H9 (cell line): ENCODE measurements at regions not wholly inside any gene's neighbourhood (a gene's known extent, or its start where the extent isn't known, plus 50 kb on each side); places are given as distances from the start of the nearest gene placed in this dataset.

Experiments
- DNase-seq: peaks from one replicate; pipeline ENCODE4 v3.0.0-alpha.2; 2017
- H2AFZ ChIP-seq: one replicate; pipeline ENCODE4 v1.6.1; 2013; ENCODE audit warnings: mild to moderate bottlenecking, low read length, control low read depth, moderate library complexity
- H2AK5ac ChIP-seq: 2 replicates; pipeline ENCODE4 v1.6.1; 2013; ENCODE audit warnings: low read length, control low read depth, mixed read lengths; ENCODE audit not compliant: insufficient read length
- H2BK120ac ChIP-seq: one replicate; pipeline ENCODE4 v1.6.1; 2013; ENCODE audit warnings: low read depth, mild to moderate bottlenecking, low read length, control low read depth, inconsistent platforms; ENCODE audit not compliant: poor library complexity, severe bottlenecking
- H2BK12ac ChIP-seq: 2 replicates; pipeline ENCODE4 v1.6.1; 2013; ENCODE audit warnings: low read length, control low read depth, mixed read lengths, low read depth; ENCODE audit not compliant: insufficient read length
- H2BK15ac ChIP-seq: 2 replicates; pipeline ENCODE4 v1.6.1; 2013; ENCODE audit warnings: low read depth, low read length, control low read depth
- H2BK20ac ChIP-seq: one replicate; pipeline ENCODE4 v1.6.1; 2013; ENCODE audit warnings: low read depth, mild to moderate bottlenecking, low read length, control low read depth, inconsistent platforms; ENCODE audit not compliant: poor library complexity, severe bottlenecking
- H2BK5ac ChIP-seq: 2 replicates; pipeline ENCODE4 v1.6.1; 2013; ENCODE audit warnings: low read length, control low read depth, mixed read lengths; ENCODE audit not compliant: insufficient read length
- H3K14ac ChIP-seq: 2 replicates; pipeline ENCODE4 v1.6.1; 2013; ENCODE audit warnings: low read length, control low read depth; ENCODE audit not compliant: insufficient read depth
- H3K18ac ChIP-seq: 2 replicates; pipeline ENCODE4 v1.6.1; 2013; ENCODE audit warnings: low read depth, mild to moderate bottlenecking, mixed read lengths, low read length, control low read depth; ENCODE audit not compliant: insufficient read length
- H3K23ac ChIP-seq: 2 replicates; pipeline ENCODE4 v1.6.1; 2013; ENCODE audit warnings: low read length, control low read depth, mixed read lengths, low read depth; ENCODE audit not compliant: insufficient read length
- H3K23me2 ChIP-seq: 2 replicates; pipeline ENCODE4 v1.6.1; 2013; ENCODE audit warnings: low read depth, mild to moderate bottlenecking, mixed read lengths, low read length, control low read depth; ENCODE audit not compliant: insufficient read length, poor library complexity, severe bottlenecking
- H3K27ac ChIP-seq: 2 replicates; pipeline ENCODE4 v1.5.1; 2013; ENCODE audit warnings: low read length, control low read depth, mixed read lengths, low read depth; ENCODE audit not compliant: insufficient read length
- H3K27me3 ChIP-seq: 2 replicates; pipeline ENCODE4 v1.6.1; 2013; ENCODE audit warnings: low read length, control low read depth, inconsistent platforms; ENCODE audit not compliant: insufficient read depth
- H3K4ac ChIP-seq: 2 replicates; pipeline ENCODE4 v1.6.1; 2013; ENCODE audit warnings: low read depth, mild to moderate bottlenecking, control low read depth, inconsistent platforms, low read length, moderate library complexity
- H3K4me1 ChIP-seq: 2 replicates; pipeline ENCODE4 v1.6.1; 2013; ENCODE audit warnings: low read length, control low read depth, inconsistent platforms; ENCODE audit not compliant: insufficient read depth
- H3K4me2 ChIP-seq: 2 replicates; pipeline ENCODE4 v1.6.1; 2013; ENCODE audit warnings: low read length, control low read depth, mixed read lengths; ENCODE audit not compliant: insufficient read length, insufficient read depth
- H3K56ac ChIP-seq: 2 replicates; pipeline ENCODE4 v1.6.1; 2013; ENCODE audit warnings: low read depth, mild to moderate bottlenecking, mixed read lengths, low read length, control low read depth; ENCODE audit not compliant: insufficient read length
- H3K79me1 ChIP-seq: 2 replicates; pipeline ENCODE4 v1.6.1; 2013; ENCODE audit warnings: low read depth, mild to moderate bottlenecking, moderate library complexity, low read length, control low read depth, inconsistent platforms; ENCODE audit not compliant: insufficient read depth, poor library complexity, severe bottlenecking
- H3K79me2 ChIP-seq: 2 replicates; pipeline ENCODE4 v1.6.1; 2013; ENCODE audit warnings: low read length, control low read depth, inconsistent platforms; ENCODE audit not compliant: insufficient read depth
- H3K9ac ChIP-seq: 2 replicates; pipeline ENCODE4 v1.6.1; 2013; ENCODE audit warnings: low read length, control low read depth, mixed read lengths; ENCODE audit not compliant: insufficient read length; ENCODE audit errors: extremely low read depth
- H3K9me3 ChIP-seq: one replicate; pipeline ENCODE4 v1.6.1; 2013; ENCODE audit warnings: low read depth, low read length, inconsistent platforms; ENCODE audit not compliant: control insufficient read depth
- H3T11ph ChIP-seq: one replicate; pipeline ENCODE4 v1.6.1; 2013; ENCODE audit warnings: mild to moderate bottlenecking, low read length, control low read depth, inconsistent platforms
- H4K20me1 ChIP-seq: one replicate; pipeline ENCODE4 v1.6.1; 2013; ENCODE audit not compliant: control insufficient read depth, insufficient read length, insufficient read depth
- H4K5ac ChIP-seq: 2 replicates; pipeline ENCODE4 v1.6.1; 2013; ENCODE audit warnings: low read depth, mild to moderate bottlenecking, mixed read lengths, low read length, control low read depth; ENCODE audit not compliant: insufficient read length
- H4K8ac ChIP-seq: replicated peaks from 2 replicates; pipeline ENCODE4 v1.6.1; 2013; ENCODE audit warnings: low read length, control low read depth, mixed read lengths, low read depth; ENCODE audit not compliant: insufficient read length
- H4K91ac ChIP-seq: 2 replicates; pipeline ENCODE4 v1.6.1; 2013; ENCODE audit warnings: low read depth, mild to moderate bottlenecking, moderate library complexity, mixed read lengths, low read length, control low read depth; ENCODE audit not compliant: insufficient read length
- H3K27ac Mint-ChIP-seq, 3 experiments: 2 replicates in 2 of 3; 3 replicates in 1 of 3; pipeline ENCODE4 v1.8.0; 2020 to 2021; ENCODE audit warnings: mixed read lengths in 3 of 3, mild to moderate bottlenecking in 1 of 3, moderate library complexity in 1 of 3
- H3K27me3 Mint-ChIP-seq: 2 replicates; pipeline ENCODE4 v1.8.0; 2021; ENCODE audit warnings: low read depth, mild to moderate bottlenecking, moderate library complexity, mixed read lengths
- H3K36me3 Mint-ChIP-seq, 3 experiments: 2 replicates in 2 of 3; 3 replicates in 1 of 3; pipeline ENCODE4 v1.8.0; 2020 to 2021; ENCODE audit warnings: low read depth in 3 of 3, mixed read lengths in 3 of 3; ENCODE audit not compliant: insufficient read depth in 1 of 3
- H3K4me1 Mint-ChIP-seq, 2 experiments: 2 replicates each; pipeline ENCODE4 v1.8.0; 2020; ENCODE audit warnings: mixed read lengths in 2 of 2
- H3K4me3 Mint-ChIP-seq, 2 experiments: 2 replicates in 1 of 2; 3 replicates in 1 of 2; pipeline ENCODE4 v1.8.0; 2020 to 2021; ENCODE audit warnings: mild to moderate bottlenecking in 2 of 2, mixed read lengths in 2 of 2, moderate library complexity in 1 of 2
- H3K9me3 Mint-ChIP-seq, 2 experiments: 2 replicates in 1 of 2; 3 replicates in 1 of 2; pipeline ENCODE4 v1.8.0; 2020; ENCODE audit warnings: mild to moderate bottlenecking in 2 of 2, mixed read lengths in 2 of 2, moderate library complexity in 1 of 2
- CTCF ChIP-seq: fragments of 200-600 bp; sonication (generic); conservative IDR thresholded peaks from 3 replicates; pipeline ENCODE4 v1.8.0; 2021; ENCODE audit warnings: antibody characterized with exemption, mild to moderate bottlenecking

GRCh38 chrX:21126661-21127060, 247.6 kb upstream of the CNKSR2 start:
- no peak overlapping the region for H3K14ac ChIP-seq
- no peak overlapping the region for H2AFZ ChIP-seq
- H2BK120ac ChIP-seq: no peak overlapping the region
- Mint-ChIP-seq H3K27me3 (no peaks in the 10 kb centered on the region), H3K27ac (no peak overlapping the region), H3K4me1 (peaks cover 11 to 20% of the 10 kb centered on the region in 2 experiments), H3K9me3 (peaks cover 15 to 33% of the 10 kb centered on the region in 2 experiments), H3K4me3 (no peak overlapping the region), H3K36me3 (peaks cover 4 to 25% (median 7%) of the 10 kb centered on the region in 3 experiments)
- no peak overlapping the region for H2BK12ac ChIP-seq
- H3K79me2 ChIP-seq: no peaks in the 10 kb centered on the region
- H3K9ac ChIP-seq: no peak overlapping the region
- no peaks in the 10 kb centered on the region for H3K79me1 ChIP-seq
- H3K4me1 ChIP-seq: no peaks in the 10 kb centered on the region
- H4K5ac ChIP-seq: no peak overlapping the region
- no peaks in the 10 kb centered on the region for H3K27me3 ChIP-seq
- H3K18ac ChIP-seq: no peak overlapping the region
- H4K20me1 ChIP-seq: no peaks in the 10 kb centered on the region
- peaks cover 19% of the 10 kb centered on the region for H3K9me3 ChIP-seq
- H4K8ac ChIP-seq: no peak overlapping the region
- no peak overlapping the region for H3K27ac ChIP-seq
- no peak overlapping the region for H2BK20ac ChIP-seq
- H3K23ac ChIP-seq: no peak overlapping the region
- H2BK5ac ChIP-seq: no peak overlapping the region
- no peak overlapping the region for H2BK15ac ChIP-seq
- H3K23me2 ChIP-seq: no peaks in the 10 kb centered on the region
- H3K4me2 ChIP-seq: no peak overlapping the region
- TF ChIP-seq CTCF: no peak
- DNase-seq: no peak
- H3K56ac ChIP-seq: no peak overlapping the region
- no peak overlapping the region for H4K91ac ChIP-seq
- no peak overlapping the region for H2AK5ac ChIP-seq
- H3K4ac ChIP-seq: no peak overlapping the region
- H3T11ph ChIP-seq: no peak overlapping the region
